ENCODE measurements at regions not wholly inside any gene's neighbourhood (a gene's known extent, or its start where the extent isn't known, plus 50 kb on each side); places are given as distances from the start of the nearest gene placed in this dataset.

- TF ChIP-seq CTCF (IDR thresholded peaks at IDR 0.05) (no peak), POLR2A (IDR thresholded peaks at IDR 0.05) (no peak)
These were observed 167.8 kb upstream of the GK2 start for GRCh38 chr4:79575709-79576428.
